DMS53 treated with DMSO at 0.1 percent for 48 hours (cell line): ENCODE measurements at regions not wholly inside any gene's neighbourhood (a gene's known extent, or its start where the extent isn't known, plus 50 kb on each side); places are given as distances from the start of the nearest gene placed in this dataset.
A peak's percentile ranks its signal among the peaks of the same experiment; 100 is the strongest.
"Not testable (repeated sequence)": the region's sequence is repeated elsewhere in the genome, so short reads cannot be mapped to it uniquely, and the experiment has no call there.

Experiments
- DNase-seq: peaks from one replicate; lab custom pipeline; 2025; ENCODE audit not compliant: unreplicated experiment; lab: John Stamatoyannopoulos, UW

GRCh38 chr3:61378311-61378710 lies 127.1 kb upstream of the FHIT start:
- DNase-seq = no peak

GRCh38 chr3:61381745-61382392 lies 130.6 kb upstream of the FHIT start:
- DNase-seq = peak; percentile 13

- no peak for DNase-seq
These were observed 136.6 kb upstream of the FHIT start for GRCh38 chr3:61387817-61388216.

- not testable (repeated sequence) for DNase-seq
These were observed 142.3 kb upstream of the FHIT start for GRCh38 chr3:61393480-61393947.

- DNase-seq = no peak
These were observed 150.1 kb upstream of the FHIT start for GRCh38 chr3:61401359-61401758.

GRCh38 chr3:61407397-61407796 lies 154.0 kb upstream of the PTPRG start:
- no peak for DNase-seq

- DNase-seq = no peak
These were observed 151.7 kb upstream of the PTPRG start for GRCh38 chr3:61409638-61410037.

- not testable (repeated sequence) for DNase-seq
These were observed 151.0 kb upstream of the PTPRG start for GRCh38 chr3:61410358-61410757.

- no peak for DNase-seq
These were observed 150.2 kb upstream of the PTPRG start for GRCh38 chr3:61411009-61411662.

GRCh38 chr3:61414456-61414855 lies 146.9 kb upstream of the PTPRG start:
- DNase-seq = no peak

GRCh38 chr3:61415201-61415600 lies 146.2 kb upstream of the PTPRG start:
- no peak for DNase-seq

GRCh38 chr3:61416618-61417017 lies 144.8 kb upstream of the PTPRG start:
- DNase-seq = no peak

- DNase-seq = no peak
These were observed 144.0 kb upstream of the PTPRG start for GRCh38 chr3:61417352-61417751.

- no peak for DNase-seq
These were observed 141.1 kb upstream of the PTPRG start for GRCh38 chr3:61420136-61420759.

GRCh38 chr3:61422945-61423673 lies 138.3 kb upstream of the PTPRG start:
- DNase-seq = no peak

GRCh38 chr3:61425356-61425755 lies 136.0 kb upstream of the PTPRG start:
- DNase-seq = no peak

- DNase-seq = no peak
These were observed 132.3 kb upstream of the PTPRG start for GRCh38 chr3:61429106-61429505.

- DNase-seq = not testable (repeated sequence)
These were observed 126.5 kb upstream of the PTPRG start for GRCh38 chr3:61434901-61435300.

- not testable (repeated sequence) for DNase-seq
These were observed 126.0 kb upstream of the PTPRG start for GRCh38 chr3:61435361-61435760.

GRCh38 chr3:61438253-61439121 lies 122.9 kb upstream of the PTPRG start:
- no peak for DNase-seq

GRCh38 chr3:61439122-61439458 lies 122.3 kb upstream of the PTPRG start:
- DNase-seq = no peak
